IMR-90 (cell line): ENCODE measurements at regions not wholly inside any gene's neighbourhood (a gene's known extent, or its start where the extent isn't known, plus 50 kb on each side); places are given as distances from the start of the nearest gene placed in this dataset.

ENCODE experiments used
- ATAC-seq: fragments of 200-7000 bp; cut with Tn5 transposase; 2 replicates; pipeline ENCODE4 v1.9.1; 2020; ENCODE audit warnings: low read depth, mild to moderate bottlenecking, moderate library complexity
- BruUV-seq: library from RNA; stranded (reverse); fragments of 400-500 nt; replicated peaks from 2 replicates; lab custom pipeline; 2021; lab: Mats Ljungman, UMichigan
- CTCF ChIA-PET: fragments of 300-600 bp; formaldehyde crosslinking; extraction: SDS; loops from one replicate; lab custom pipeline; 2021; ENCODE audit warnings: antibody characterized with exemption; lab: Yijun Ruan, JAX
- POLR2A ChIA-PET: fragments of 300-600 bp; sonication (Branson Sonifier 250); formaldehyde crosslinking; loops from one replicate; lab custom pipeline; 2022; ENCODE audit warnings: antibody characterized with exemption; ENCODE audit not compliant: unreplicated experiment; lab: Charles Lee
- DNase-seq: peaks from one replicate; pipeline ENCODE4 v3.0.0; 2013
- H2AFZ ChIP-seq: replicated peaks from 2 replicates; pipeline ENCODE3; 2013; ENCODE audit warnings: low read length, mild to moderate bottlenecking; ENCODE audit not compliant: poor library complexity
- H2AK5ac ChIP-seq: 2 replicates; pipeline ENCODE4 v1.6.1; 2013; ENCODE audit warnings: low read depth, low read length, inconsistent platforms
- H2AK9ac ChIP-seq: replicated peaks from 2 replicates; pipeline ENCODE3; 2013; ENCODE audit warnings: mild to moderate bottlenecking, low read depth, low read length, moderate library complexity; ENCODE audit not compliant: poor library complexity
- H2BK120ac ChIP-seq: 2 replicates; pipeline ENCODE4 v1.6.1; 2013; ENCODE audit warnings: low read depth, low read length, inconsistent platforms
- H2BK15ac ChIP-seq: 3 replicates; pipeline ENCODE4 v1.6.1; 2013; ENCODE audit warnings: low read depth, low read length, inconsistent platforms
- H2BK20ac ChIP-seq: 2 replicates; pipeline ENCODE4 v1.6.1; 2013; ENCODE audit warnings: low read depth, mild to moderate bottlenecking, inconsistent platforms, low read length, moderate library complexity
- H2BK5ac ChIP-seq: 2 replicates; pipeline ENCODE4 v1.6.1; 2013; ENCODE audit warnings: mild to moderate bottlenecking, low read depth, low read length, inconsistent platforms; ENCODE audit not compliant: poor library complexity, severe bottlenecking
- H3K14ac ChIP-seq: replicated peaks from 2 replicates; pipeline ENCODE4 v1.6.1; 2013; ENCODE audit warnings: low read depth, low read length, inconsistent platforms
- H3K18ac ChIP-seq: 2 replicates; pipeline ENCODE4 v1.6.1; 2013; ENCODE audit warnings: low read depth, low read length, control low read depth
- H3K23ac ChIP-seq: 2 replicates; pipeline ENCODE4 v1.6.1; 2013; ENCODE audit warnings: low read depth, low read length, inconsistent platforms
- H3K27ac ChIP-seq: 2 replicates; pipeline ENCODE4 v1.5.1; 2013; ENCODE audit warnings: mild to moderate bottlenecking, control low read depth, low read length; ENCODE audit not compliant: insufficient read depth
- H3K27me3 ChIP-seq: 2 replicates; pipeline ENCODE4 v1.6.1; 2013; ENCODE audit warnings: low read length; ENCODE audit not compliant: control insufficient read depth, insufficient read depth
- H3K36me3 ChIP-seq: 2 replicates; pipeline ENCODE4 v1.6.1; 2013; ENCODE audit warnings: low read length, mixed read lengths; ENCODE audit not compliant: control insufficient read depth, insufficient read depth
- H3K4ac ChIP-seq: 2 replicates; pipeline ENCODE4 v1.6.1; 2013; ENCODE audit warnings: low read depth, low read length, inconsistent platforms
- H3K4me1 ChIP-seq: 2 replicates; pipeline ENCODE4 v1.6.1; 2013; ENCODE audit warnings: low read length, mixed read lengths; ENCODE audit not compliant: control insufficient read depth, insufficient read depth
- H3K4me2 ChIP-seq: 2 replicates; pipeline ENCODE4 v1.6.1; 2013; ENCODE audit warnings: low read depth, mild to moderate bottlenecking, control low read depth, low read length, moderate library complexity
- H3K4me3 ChIP-seq: 2 replicates; pipeline ENCODE4 v1.5.1; 2013; ENCODE audit warnings: low read depth, mild to moderate bottlenecking, control low read depth, low read length, moderate library complexity; ENCODE audit not compliant: insufficient read depth
- H3K56ac ChIP-seq: 2 replicates; pipeline ENCODE4 v1.6.1; 2013; ENCODE audit warnings: low read length, inconsistent platforms; ENCODE audit not compliant: insufficient read depth; ENCODE audit errors: extremely low read depth
- H3K79me1 ChIP-seq, 2 experiments: 2 replicates each; pipeline ENCODE4 v1.6.1; 2013; ENCODE audit warnings: low read length in 2 of 2, inconsistent platforms in 1 of 2, low read depth in 1 of 2
- H3K9ac ChIP-seq: 2 replicates; pipeline ENCODE4 v1.6.1; 2013; ENCODE audit warnings: low read depth, low read length, control low read depth
- H3K9me1 ChIP-seq: 2 replicates; pipeline ENCODE4 v1.6.1; 2013; ENCODE audit warnings: low read length, inconsistent platforms; ENCODE audit not compliant: insufficient read depth
- H3K9me3 ChIP-seq: 2 replicates; pipeline ENCODE4 v1.6.1; 2013; ENCODE audit warnings: low read length; ENCODE audit not compliant: control insufficient read depth, insufficient read depth
- H4K20me1 ChIP-seq: 2 replicates; pipeline ENCODE4 v1.6.1; 2013; ENCODE audit warnings: low read length, inconsistent platforms; ENCODE audit not compliant: insufficient read depth
- H4K5ac ChIP-seq: 2 replicates; pipeline ENCODE4 v1.6.1; 2013; ENCODE audit warnings: mild to moderate bottlenecking, low read depth, low read length, control low read depth
- H4K8ac ChIP-seq, 2 experiments: 2 replicates each; pipeline ENCODE4 v1.6.1; 2013; ENCODE audit warnings: low read depth in 2 of 2, low read length in 2 of 2, control low read depth in 1 of 2, inconsistent platforms in 1 of 2
- H4K91ac ChIP-seq: 2 replicates; pipeline ENCODE4 v1.6.1; 2013; ENCODE audit warnings: low read depth, low read length, inconsistent platforms; ENCODE audit not compliant: insufficient read depth
- MAFK ChIP-seq: IDR thresholded peaks from 2 replicates; pipeline ENCODE4 v1.6.1; 2012; ENCODE audit warnings: low read depth, low read length, improper control_type of control experiment
- NFE2L2 ChIP-seq: fragments of 150-350 bp; IDR thresholded peaks from 2 replicates; pipeline ENCODE4 v1.6.1; 2016; ENCODE audit warnings: low read depth, mild to moderate bottlenecking, low read length
- RCOR1 ChIP-seq: IDR thresholded peaks from 2 replicates; pipeline ENCODE4 v1.6.1; 2012; ENCODE audit warnings: mild to moderate bottlenecking, low read length, improper control_type of control experiment; ENCODE audit not compliant: insufficient replicate concordance
- SMC3 ChIP-seq: fragments of 150-350 bp; IDR thresholded peaks from 2 replicates; pipeline ENCODE4 v1.6.1; 2016; ENCODE audit warnings: low read depth, mild to moderate bottlenecking, antibody characterized with exemption, low read length, moderate library complexity
- WGBS, 2 experiments: methylation state at CpG; one replicate each; pipeline versions ENCODE4 v1.1.5 to v1.1.7; 2013; ENCODE audit warnings: missing lambda C conversion rate in 2 of 2; ENCODE audit not compliant: insufficient read length in 1 of 2; ENCODE audit errors: extremely low coverage in 2 of 2; 5-methylcytosine and 5-hydroxymethylcytosine counted together
- dilution Hi-C: fragments of 300-500 bp; cut with HindIII; formaldehyde crosslinking; loops from one replicate; pipeline ENCODE4 v1.14.3; 2018; ENCODE audit warnings: low sequenced_read_pairs; ENCODE audit not compliant: unreplicated experiment
- in situ Hi-C: fragments of 300-500 bp; cut with MboI; formaldehyde crosslinking; loops from 3 replicates; pipeline ENCODE4 v1.14.3; 2019; ENCODE audit warnings: low sequenced_read_pairs, inconsistent platforms, mixed read lengths
- intact Hi-C: fragments of 100-400 bp; cut with micrococcal nuclease; formaldehyde crosslinking; loops from 2 replicates; pipeline ENCODE4 v1.10.0; 2022
- TF ChIP-seq, protein P1 (sequence below): fragments of 150-350 bp; IDR thresholded peaks from 2 replicates; pipeline ENCODE4 v1.6.1; 2016; ENCODE audit warnings: low read depth, mild to moderate bottlenecking, low read length, moderate library complexity, borderline replicate concordance

DNA sequence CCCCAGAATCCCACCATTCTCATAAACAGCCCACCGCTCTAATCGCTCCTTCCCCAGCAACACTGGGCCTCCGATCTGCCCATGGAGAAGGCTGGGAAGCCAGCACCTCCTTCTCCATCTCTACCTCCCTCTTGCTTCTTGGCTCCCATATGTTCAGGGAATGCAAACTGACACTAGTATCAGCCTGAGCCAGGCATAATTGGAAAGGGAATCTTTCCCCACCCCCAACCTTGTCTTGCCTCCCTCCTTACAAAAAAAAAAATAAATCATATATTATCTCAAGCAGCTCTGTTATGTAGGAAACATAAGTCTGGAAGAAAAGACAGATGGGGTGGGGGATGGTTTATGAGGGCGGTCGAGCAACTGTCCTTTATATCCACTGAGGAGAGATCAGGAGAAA is 127.2 kb downstream of the NAV1 start:
- Histone ChIP-seq H3K23ac (no peak overlapping the region), H2BK120ac (no peak overlapping the region), H2AK5ac (no peak overlapping the region), H2BK5ac (no peak overlapping the region), H2BK15ac (no peak overlapping the region), H3K36me3 (peaks cover 20% of the 10 kb centered on the region), H3K4me1 (peaks cover 6% of the 10 kb centered on the region; the same call in 1 of the 2 replicates), H4K8ac (no peak overlapping the region), H3K14ac (no peak overlapping the region), H3K27ac (no peak overlapping the region), H3K9ac (no peak overlapping the region), H3K79me1 (peaks cover 42 to 98% of the 10 kb centered on the region in 2 experiments), H4K91ac (no peak overlapping the region), H2AFZ (no peak overlapping the region), H2BK20ac (no peak overlapping the region), H3K4me2 (no peak overlapping the region), H4K5ac (no peak overlapping the region), H4K20me1 (peaks cover 97% of the 10 kb centered on the region), H3K18ac (no peak overlapping the region), H3K27me3 (no peaks in the 10 kb centered on the region), H2AK9ac (no peak overlapping the region), H3K56ac (no peak overlapping the region), H3K9me1 (peaks cover 65% of the 10 kb centered on the region), H3K4ac (no peak overlapping the region), H3K4me3 (no peak overlapping the region), H3K9me3 (no peaks in the 10 kb centered on the region)
- TF ChIP-seq, protein P1, sequence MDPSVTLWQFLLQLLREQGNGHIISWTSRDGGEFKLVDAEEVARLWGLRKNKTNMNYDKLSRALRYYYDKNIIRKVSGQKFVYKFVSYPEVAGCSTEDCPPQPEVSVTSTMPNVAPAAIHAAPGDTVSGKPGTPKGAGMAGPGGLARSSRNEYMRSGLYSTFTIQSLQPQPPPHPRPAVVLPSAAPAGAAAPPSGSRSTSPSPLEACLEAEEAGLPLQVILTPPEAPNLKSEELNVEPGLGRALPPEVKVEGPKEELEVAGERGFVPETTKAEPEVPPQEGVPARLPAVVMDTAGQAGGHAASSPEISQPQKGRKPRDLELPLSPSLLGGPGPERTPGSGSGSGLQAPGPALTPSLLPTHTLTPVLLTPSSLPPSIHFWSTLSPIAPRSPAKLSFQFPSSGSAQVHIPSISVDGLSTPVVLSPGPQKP, result no peak
- no peak for TF ChIP-seq RCOR1
- no peak for TF ChIP-seq SMC3
- TF ChIP-seq MAFK, result no peak
- no peak for TF ChIP-seq NFE2L2
- in situ Hi-C loops (no loop called here), intact Hi-C loops (no loop called here), dilution Hi-C loops (no loop called here)
- no CpG with 5 or more reads among the region's 5 CpGs for WGBS, 2 experiments
- DNase-seq (no peak), ATAC-seq (no peak)
- no TSS peak for BruUV-seq
- ChIA-PET POLR2A (no interaction called here), CTCF (no interaction called here)
